ENCODE measurements at regions not wholly inside any gene's neighbourhood (a gene's known extent, or its start where the extent isn't known, plus 50 kb on each side); places are given as distances from the start of the nearest gene placed in this dataset.

GRCh38 chr6:91487696-91488392 lies 901.0 kb upstream of the MAP3K7 start:
- Histone ChIP-seq H3K4me3 (ENCODE audit: low read depth in 1 of 3, low read length in 3 of 3) (no peak overlapping the region), H3K27ac (ENCODE audit: low read depth in 1 of 2, low read length in 2 of 2) (no peak overlapping the region), H3K27me3 (ENCODE audit: control insufficient read depth in 4 of 4, insufficient read depth in 4 of 4, low read length in 3 of 4) (no peaks in the 10 kb centered on the region), H3K4me1 (ENCODE audit: control insufficient read depth in 4 of 4, insufficient read depth in 4 of 4, low read length in 3 of 4) (no peaks in the 10 kb centered on the region), H3K9ac (ENCODE audit: low read depth in 1 of 2, low read length in 2 of 2) (no peak overlapping the region), H3K36me3 (ENCODE audit: control insufficient read depth in 4 of 4, insufficient read depth in 3 of 4, low read depth in 1 of 4, low read length in 3 of 4) (no peaks in the 10 kb centered on the region), H3K9me3 (ENCODE audit: control insufficient read depth in 4 of 4, low read length in 3 of 4) (no peaks in the 10 kb centered on the region)
- TF ChIP-seq FOXA1 (IDR thresholded peaks at IDR 0.05): no peak
- no peak for TF ChIP-seq CTCF (IDR thresholded peaks at IDR 0.05; ENCODE audit: low read depth, low read length, missing input control)
- TF ChIP-seq ATF3 (IDR thresholded peaks at IDR 0.05): no peak
- no peak for TF ChIP-seq RAD21 (IDR thresholded peaks at IDR 0.05)
- no peak for TF ChIP-seq RXRA (IDR thresholded peaks at IDR 0.05)
- TF ChIP-seq HNF4A (conservative IDR thresholded peaks at IDR 0.05): no peak
- no peak for TF ChIP-seq GABPA (IDR thresholded peaks at IDR 0.05 in 1 of 2, conservative IDR thresholded peaks at IDR 0.05 in 1 of 2)
- no peak for TF ChIP-seq FOXA2 (IDR thresholded peaks at IDR 0.05)
- no peak for TF ChIP-seq SP1 (IDR thresholded peaks at IDR 0.05)
- TF ChIP-seq NR2F2 (IDR thresholded peaks at IDR 0.05): no peak
- TF ChIP-seq ZBTB33 (IDR thresholded peaks at IDR 0.05): no peak
- no peak for TF ChIP-seq TAF1 (conservative IDR thresholded peaks at IDR 0.05)
- no peak for TF ChIP-seq EGR1 (IDR thresholded peaks at IDR 0.05; ENCODE audit: low read depth in 2 of 2)
- TF ChIP-seq JUND (IDR thresholded peaks at IDR 0.05): no peak
- TF ChIP-seq MAX (IDR thresholded peaks at IDR 0.05): no peak
- TF ChIP-seq YY1 (IDR thresholded peaks at IDR 0.05): no peak
- TF ChIP-seq HNF4G (IDR thresholded peaks at IDR 0.05): no peak
- TF ChIP-seq REST (IDR thresholded peaks at IDR 0.05): no peak
- 45% methylated on average over 2 of the region's 2 CpGs for WGBS
- DNase-seq (ENCODE audit: low spot score): no peak

Data from liver (tissue), 8 donors.